ENCODE measurements at regions not wholly inside any gene's neighbourhood (a gene's known extent, or its start where the extent isn't known, plus 50 kb on each side); places are given as distances from the start of the nearest gene placed in this dataset.

- no peak overlapping the region for H3K4ac ChIP-seq (replicated peaks; ENCODE audit: insufficient read length, low read depth, low read length)
- POLR2A ChIA-PET (ENCODE audit: partially characterized antibody): no interaction called here
- no peaks in the 10 kb centered on the region for H4K20me1 ChIP-seq (replicated peaks in 1 of 2; ENCODE audit: control insufficient read depth in 1 of 2, insufficient read depth in 2 of 2, low read length in 2 of 2)
- H2AFZ ChIP-seq (ENCODE audit: low read length): no peak overlapping the region
- H2BK15ac ChIP-seq (ENCODE audit: low read length): no peak overlapping the region
- H3K9me3 ChIP-seq (ENCODE audit: insufficient read depth in 2 of 2, low read depth in 1 of 2, low read length in 1 of 2): no peaks in the 10 kb centered on the region
- H3K4me3 ChIP-seq (ENCODE audit: extremely low read depth in 1 of 4, insufficient read depth in 2 of 4, low read depth in 3 of 4, low read length in 4 of 4): no peak overlapping the region
- no peaks in the 10 kb centered on the region; the same call in 1 of the 2 replicates for H3K23me2 ChIP-seq (ENCODE audit: low read depth, low read length)
- DNase-seq (ENCODE audit: low read depth in 1 of 2, low spot score in 2 of 2): no peak
- H3K27ac ChIP-seq (ENCODE audit: low read depth, low read length): no peak overlapping the region
- WGBS, 2 experiments (ENCODE audit: extremely low coverage in 1 of 2, insufficient coverage in 1 of 2, insufficient read length in 1 of 2, insufficient replicate concordance in 2 of 2, low coverage in 1 of 2, low lambda C conversion rate in 2 of 2, missing lambda C conversion rate in 1 of 2): 86% methylated on average over 7 of the region's 7 CpGs; no CpG with 5 or more reads in 1 of the 2 experiments
- H2BK20ac ChIP-seq (ENCODE audit: low read length): no peak overlapping the region
- no peak overlapping the region for H3K9ac ChIP-seq (replicated peaks in 1 of 4; ENCODE audit: extremely low read depth in 1 of 4, low read depth in 3 of 4, low read length in 3 of 4)
- no peak overlapping the region for H2BK120ac ChIP-seq (replicated peaks; ENCODE audit: low read depth, low read length)
- no peak overlapping the region for H3K4me2 ChIP-seq (ENCODE audit: insufficient read depth in 1 of 2, low read depth in 2 of 2, low read length in 2 of 2)
- H4K5ac ChIP-seq (ENCODE audit: insufficient read length, low read depth, low read length): no peak overlapping the region
- H3K79me2 ChIP-seq (ENCODE audit: control insufficient read depth in 1 of 2, insufficient read depth in 2 of 2, low read length in 2 of 2): no peaks in the 10 kb centered on the region
- no peak overlapping the region for H3K18ac ChIP-seq (ENCODE audit: extremely low read depth, low read length)
- H3K23ac ChIP-seq (ENCODE audit: insufficient read length): no peak overlapping the region
- TF ChIP-seq SP1 (IDR thresholded peaks at IDR 0.05; ENCODE audit: low read depth, low read length): no peak
- no peak for TF ChIP-seq ZNF274 (IDR thresholded peaks at IDR 0.05; ENCODE audit: borderline replicate concordance, extremely low read depth, low read length)
- TF ChIP-seq KDM4A (IDR thresholded peaks at IDR 0.05; ENCODE audit: low read depth, low read length, severe bottlenecking): no peak
- no peak for TF ChIP-seq POLR2AphosphoS5 (IDR thresholded peaks at IDR 0.05; ENCODE audit: low read depth, low read length)
- TF ChIP-seq CBX8 (IDR thresholded peaks at IDR 0.05; ENCODE audit: borderline replicate concordance, low read depth, low read length): no peak
- no peak for TF ChIP-seq EZH2 (IDR thresholded peaks at IDR 0.05; ENCODE audit: low read depth, low read length, severe bottlenecking)
- TF ChIP-seq MAFK (IDR thresholded peaks at IDR 0.05; ENCODE audit: low read depth, low read length): no peak
- no peak for TF ChIP-seq RAD21 (IDR thresholded peaks at IDR 0.05 in 1 of 2, conservative IDR thresholded peaks at IDR 0.05 in 1 of 2; ENCODE audit: low read depth in 2 of 2, low read length in 2 of 2)
- no peak for TF ChIP-seq JUND (IDR thresholded peaks at IDR 0.05; ENCODE audit: low read length)
- TF ChIP-seq CEBPB (IDR thresholded peaks at IDR 0.05; ENCODE audit: low read depth, low read length): no peak
- no peak for TF ChIP-seq SIX5 (IDR thresholded peaks at IDR 0.05; ENCODE audit: low read depth, low read length)
- no peak for TF ChIP-seq CHD2 (IDR thresholded peaks at IDR 0.05; ENCODE audit: low read length)
- TF ChIP-seq BRCA1 (IDR thresholded peaks at IDR 0.05; ENCODE audit: low read depth, low read length): no peak
- TF ChIP-seq CREB1 (IDR thresholded peaks at IDR 0.05): no peak
- no peak for TF ChIP-seq SP4 (IDR thresholded peaks at IDR 0.05; ENCODE audit: low read length)
- no peak for TF ChIP-seq PHF8 (conservative IDR thresholded peaks at IDR 0.05; ENCODE audit: low read depth, low read length)
- TF ChIP-seq POU5F1 (IDR thresholded peaks at IDR 0.05; ENCODE audit: low read depth, low read length): no peak
- FAIRE-seq: no peak
- no peak overlapping the region for H3K56ac ChIP-seq (replicated peaks; ENCODE audit: insufficient read length, low read depth, low read length)
- no peaks in the 10 kb centered on the region for H3K27me3 ChIP-seq (replicated peaks in 1 of 4; ENCODE audit: control insufficient read depth in 3 of 4, extremely low read depth in 1 of 4, insufficient read depth in 3 of 4, low read length in 3 of 4)
- no peak overlapping the region for H3K14ac ChIP-seq (ENCODE audit: insufficient read length)
- H4K91ac ChIP-seq (replicated peaks; ENCODE audit: insufficient read length, low read length): no peak overlapping the region
- H3K36me3 ChIP-seq (ENCODE audit: control insufficient read depth in 2 of 4, insufficient read depth in 4 of 4, low read length in 3 of 4): no peaks in the 10 kb centered on the region
- no peaks in the 10 kb centered on the region for H3K4me1 ChIP-seq (replicated peaks in 1 of 4; ENCODE audit: control insufficient read depth in 3 of 4, insufficient read depth in 4 of 4, low read length in 3 of 4)
- H2BK12ac ChIP-seq (ENCODE audit: low read depth, low read length): no peak overlapping the region
- no peaks in the 10 kb centered on the region for H3K79me1 ChIP-seq (ENCODE audit: low read depth, low read length)
- H2BK5ac ChIP-seq (ENCODE audit: low read depth, low read length): no peak overlapping the region
- H4K8ac ChIP-seq (ENCODE audit: extremely low read depth, insufficient read depth, low read length): no peak overlapping the region
- H2AK5ac ChIP-seq (ENCODE audit: low read depth, low read length): no peak overlapping the region
- CTCF ChIA-PET (ENCODE audit: partially characterized antibody): no interaction called here
These were observed 134.1 kb upstream of the ZNF462 start for GRCh38 chr9:106728860-106729259.

All from H1 (cell line).